ENCODE measurements at regions not wholly inside any gene's neighbourhood (a gene's known extent, or its start where the extent isn't known, plus 50 kb on each side); places are given as distances from the start of the nearest gene placed in this dataset.

GRCh38 chr1:62941780-62942179 is 157.8 kb downstream of the ATG4C start:
- Histone ChIP-seq H3F3A (ENCODE audit: insufficient read depth, low read length, poor library complexity, severe bottlenecking) (no peaks in the 10 kb centered on the region), H3K9ac (ENCODE audit: low read length) (no peak overlapping the region), H4K20me1 (ENCODE audit: insufficient read depth) (no peaks in the 10 kb centered on the region), H3K27ac (ENCODE audit: low read length) (no peak overlapping the region), H3K36me3 (ENCODE audit: insufficient read depth, low read length) (no peaks in the 10 kb centered on the region), H3K4me3 (ENCODE audit: low read length) (no peak overlapping the region), H3K9me2 (ENCODE audit: insufficient read depth, low read length) (no peaks in the 10 kb centered on the region), H3K27me3 (ENCODE audit: insufficient read depth, low read depth, low read length) (no peaks in the 10 kb centered on the region), H3K9me3 (ENCODE audit: low read length) (no peaks in the 10 kb centered on the region), H2AFZ (ENCODE audit: low read depth, low read length) (no peak overlapping the region), H3K79me2 (replicated peaks; ENCODE audit: insufficient read depth, low read length) (no peaks in the 10 kb centered on the region), H3K4me2 (ENCODE audit: low read length) (no peak overlapping the region)
- no peak for TF ChIP-seq RAD21 (conservative IDR thresholded peaks at IDR 0.05)
- no peak for TF ChIP-seq SMC3 (conservative IDR thresholded peaks at IDR 0.05; ENCODE audit: poor library complexity)
- no peak for TF ChIP-seq EZH2 (IDR thresholded peaks at IDR 0.05; ENCODE audit: borderline replicate concordance, insufficient read depth, low read length, poor library complexity, severe bottlenecking)
- TF ChIP-seq POLR2AphosphoS5 (IDR thresholded peaks at IDR 0.05), result no peak
- TF ChIP-seq CTCF (IDR thresholded peaks at IDR 0.05; ENCODE audit: poor library complexity, severe bottlenecking), result no peak
- TF ChIP-seq TAF1 (IDR thresholded peaks at IDR 0.05; ENCODE audit: low read depth), result no peak
- no peak for TF ChIP-seq MXI1 (conservative IDR thresholded peaks at IDR 0.05; ENCODE audit: poor library complexity, severe bottlenecking)
- TF ChIP-seq EP300 (conservative IDR thresholded peaks at IDR 0.05; ENCODE audit: poor library complexity, severe bottlenecking), result no peak
- no peak for TF ChIP-seq REST (IDR thresholded peaks at IDR 0.05; ENCODE audit: borderline replicate concordance)

- Histone ChIP-seq H3K27me3 (ENCODE audit: insufficient read depth, low read depth, low read length) (no peaks in the 10 kb centered on the region), H3K4me2 (ENCODE audit: low read length) (no peak overlapping the region), H3K9ac (ENCODE audit: low read length) (no peak overlapping the region), H3K9me3 (ENCODE audit: low read length) (no peaks in the 10 kb centered on the region), H3K4me3 (ENCODE audit: low read length) (no peak overlapping the region), H3K36me3 (ENCODE audit: insufficient read depth, low read length) (no peaks in the 10 kb centered on the region), H2AFZ (ENCODE audit: low read depth, low read length) (no peak overlapping the region), H3K27ac (ENCODE audit: low read length) (no peak overlapping the region), H3K9me2 (ENCODE audit: insufficient read depth, low read length) (no peaks in the 10 kb centered on the region), H3F3A (ENCODE audit: insufficient read depth, low read length, poor library complexity, severe bottlenecking) (no peaks in the 10 kb centered on the region), H4K20me1 (ENCODE audit: insufficient read depth) (no peaks in the 10 kb centered on the region), H3K79me2 (replicated peaks; ENCODE audit: insufficient read depth, low read length) (no peaks in the 10 kb centered on the region)
- TF ChIP-seq MXI1 (conservative IDR thresholded peaks at IDR 0.05; ENCODE audit: poor library complexity, severe bottlenecking), result no peak
- no peak for TF ChIP-seq EZH2 (IDR thresholded peaks at IDR 0.05; ENCODE audit: borderline replicate concordance, insufficient read depth, low read length, poor library complexity, severe bottlenecking)
- TF ChIP-seq EP300 (conservative IDR thresholded peaks at IDR 0.05; ENCODE audit: poor library complexity, severe bottlenecking), result no peak
- TF ChIP-seq REST (IDR thresholded peaks at IDR 0.05; ENCODE audit: borderline replicate concordance), result no peak
- TF ChIP-seq RAD21 (conservative IDR thresholded peaks at IDR 0.05), result no peak
These were observed 162.6 kb downstream of the ATG4C start for GRCh38 chr1:62946511-62946910.

All from neural cell (in vitro differentiated cells).